ENCODE measurements at regions not wholly inside any gene's neighbourhood (a gene's known extent, or its start where the extent isn't known, plus 50 kb on each side); places are given as distances from the start of the nearest gene placed in this dataset.
"Not testable (repeated sequence)": the region's sequence is repeated elsewhere in the genome, so short reads cannot be mapped to it uniquely, and the experiment has no call there.

GRCh38 chr2:67904966-67905365, 157.8 kb downstream of the C1D start:
- no peak for DNase-seq (ENCODE audit: low read depth in 2 of 2)

- not testable (repeated sequence) for DNase-seq (ENCODE audit: low read depth in 2 of 2)
Measured at GRCh38 chr2:67906547-67906946, 156.3 kb downstream of the C1D start.

GRCh38 chr2:67917332-67918054, 145.3 kb downstream of the C1D start:
- DNase-seq (ENCODE audit: low read depth in 2 of 2), result no peak

GRCh38 chr2:67918471-67918870, 144.3 kb downstream of the C1D start:
- no peak for DNase-seq (ENCODE audit: low read depth in 2 of 2)

- DNase-seq (ENCODE audit: low read depth in 2 of 2), result no peak
Measured at GRCh38 chr2:67919490-67919889, 143.3 kb downstream of the C1D start.

GRCh38 chr2:67922080-67922785, 140.6 kb downstream of the C1D start:
- DNase-seq (ENCODE audit: low read depth in 2 of 2), result no peak

- no peak for DNase-seq (ENCODE audit: low read depth in 2 of 2)
Measured at GRCh38 chr2:67923696-67924095, 139.1 kb downstream of the C1D start.

GRCh38 chr2:67927501-67927900, 135.3 kb downstream of the C1D start:
- no peak for DNase-seq (ENCODE audit: low read depth in 2 of 2)

GRCh38 chr2:67930156-67930555, 132.6 kb downstream of the C1D start:
- DNase-seq (ENCODE audit: low read depth in 2 of 2), result no peak

GRCh38 chr2:67936969-67937368, 125.8 kb downstream of the C1D start:
- DNase-seq (ENCODE audit: low read depth in 2 of 2), result no peak

- no peak for DNase-seq (ENCODE audit: low read depth in 2 of 2)
Measured at GRCh38 chr2:67938053-67938452, 124.8 kb downstream of the C1D start.

- no peak for DNase-seq (ENCODE audit: low read depth in 2 of 2)
Measured at GRCh38 chr2:67945056-67945455, 117.7 kb downstream of the C1D start.

GRCh38 chr2:67945940-67946339, 116.9 kb downstream of the C1D start:
- DNase-seq (ENCODE audit: low read depth in 2 of 2), result no peak

- DNase-seq (ENCODE audit: low read depth in 2 of 2), result no peak
Measured at GRCh38 chr2:67948057-67948456, 114.7 kb downstream of the C1D start.

GRCh38 chr2:67948506-67948905, 114.3 kb downstream of the C1D start:
- DNase-seq (ENCODE audit: low read depth in 2 of 2), result no peak

- no peak for DNase-seq (ENCODE audit: low read depth in 2 of 2)
Measured at GRCh38 chr2:67950018-67950417, 112.8 kb downstream of the C1D start.

GRCh38 chr2:67950919-67951318, 111.9 kb downstream of the C1D start:
- DNase-seq (ENCODE audit: low read depth in 2 of 2), result no peak

- DNase-seq (ENCODE audit: low read depth in 2 of 2), result no peak
Measured at GRCh38 chr2:67952066-67952465, 110.7 kb downstream of the C1D start.

- no peak for DNase-seq (ENCODE audit: low read depth in 2 of 2)
Measured at GRCh38 chr2:67954093-67954748, 108.6 kb downstream of the C1D start.

- DNase-seq (ENCODE audit: low read depth in 2 of 2), result no peak
Measured at GRCh38 chr2:67955748-67956603, 106.8 kb downstream of the C1D start.

- DNase-seq (ENCODE audit: low read depth in 2 of 2), result no peak
Measured at GRCh38 chr2:67965246-67965645, 97.6 kb downstream of the C1D start.

- DNase-seq (ENCODE audit: low read depth in 2 of 2), result no peak
Measured at GRCh38 chr2:67970071-67970470, 92.7 kb downstream of the C1D start.
